K562 (cell line): ENCODE measurements at regions not wholly inside any gene's neighbourhood (a gene's known extent, or its start where the extent isn't known, plus 50 kb on each side); places are given as distances from the start of the nearest gene placed in this dataset.

ENCODE experiments used
- ATAC-seq: fragments of 200-7000 bp; cut with Tn5 transposase; 3 replicates; pipeline ENCODE4 v1.9.1; 2020; ENCODE audit warnings: moderate library complexity
- BruUV-seq: library from RNA; stranded (reverse); fragments of 400-500 nt; replicated peaks from 2 replicates; lab custom pipeline; 2021; lab: Mats Ljungman, UMichigan
- CTCF ChIA-PET: fragments of 300-600 bp; formaldehyde crosslinking; extraction: SDS; loops from one replicate; lab custom pipeline; 2021; ENCODE audit warnings: low intra/inter-chr PET ratio; lab: Yijun Ruan, JAX
- POLR2A ChIA-PET: fragments of 300-600, 350-650 bp; sonication (Branson Sonifier 250); formaldehyde crosslinking; extraction: SDS; loops from one replicate; lab custom pipeline; 2021; ENCODE audit warnings: antibody characterized with exemption, inconsistent platforms; lab: Yijun Ruan, JAX
- DNase-seq, 4 experiments: peaks; one replicate each; pipeline versions ENCODE4 v3.0.0 to v3.0.0-alpha.2; 2011 to 2018; ENCODE audit warnings: low spot score in 3 of 4, mixed read lengths in 3 of 4; ENCODE audit errors: extremely low read depth in 1 of 4
- FAIRE-seq: peaks from 2 replicates; lab custom pipeline; 2011; peaks lifted over from hg19 to GRCh38; lab: Jason Lieb, UNC
- H2AFZ ChIP-seq: 2 replicates; pipeline ENCODE4 v1.6.0; 2011; ENCODE audit warnings: low read depth, low read length, control low read depth, inconsistent platforms
- H3K27ac ChIP-seq: fragments of 200-600 bp; 3 replicates; pipeline ENCODE4 v1.8.0; 2011; ENCODE audit warnings: low read depth, mild to moderate bottlenecking, control low read depth, inconsistent platforms, low read length, moderate library complexity, mixed read lengths; ENCODE audit errors: extremely low read depth
- H3K27me3 ChIP-seq, 2 experiments: fragments of 300-600 bp in 1 of 2; 2 replicates in 1 of 2; 3 replicates in 1 of 2; pipeline versions ENCODE4 v1.6.0 to v1.8.0; 2011; ENCODE audit warnings: inconsistent platforms in 2 of 2, low read length in 2 of 2, mild to moderate bottlenecking in 1 of 2, mixed read lengths in 1 of 2, moderate library complexity in 1 of 2; ENCODE audit not compliant: control insufficient read depth in 2 of 2, insufficient read depth in 2 of 2
- H3K36me3 ChIP-seq: fragments of 300-600 bp; 3 replicates; pipeline ENCODE4 v1.8.0; 2011; ENCODE audit warnings: mild to moderate bottlenecking, low read length, inconsistent platforms; ENCODE audit not compliant: control insufficient read depth, insufficient read depth
- H3K4me1 ChIP-seq, 2 experiments: fragments of 200-600 bp in 1 of 2; replicated peaks in 1 of 2; 2 replicates in 1 of 2; 3 replicates in 1 of 2; pipeline versions ENCODE4 v1.5.1 to v1.8.0; 2011; ENCODE audit warnings: inconsistent platforms in 2 of 2, low read length in 2 of 2, mild to moderate bottlenecking in 1 of 2, mixed read lengths in 1 of 2, moderate library complexity in 1 of 2; ENCODE audit not compliant: control insufficient read depth in 2 of 2, insufficient read depth in 2 of 2
- H3K4me2 ChIP-seq: 2 replicates; pipeline ENCODE4 v1.6.1; 2011; ENCODE audit warnings: low read length, control low read depth, inconsistent platforms, mixed read lengths; ENCODE audit not compliant: insufficient read depth
- H3K4me3 ChIP-seq: fragments of 200-600 bp; sonication (generic), shearing (Covaris generic); 2 replicates; pipeline ENCODE4 v1.5.1; 2016; ENCODE audit warnings: control low read depth, inconsistent platforms
- H3K79me2 ChIP-seq: fragments of 200-600 bp; 3 replicates; pipeline ENCODE4 v1.8.0; 2011; ENCODE audit warnings: low read length, inconsistent platforms; ENCODE audit not compliant: control insufficient read depth, insufficient read depth
- H3K9ac ChIP-seq, 2 experiments: 2 replicates each; pipeline versions ENCODE4 v1.6.0 to v1.6.1; 2011; ENCODE audit warnings: low read depth in 2 of 2, low read length in 2 of 2, control low read depth in 1 of 2, inconsistent platforms in 1 of 2, mild to moderate bottlenecking in 1 of 2, mixed read lengths in 1 of 2; ENCODE audit not compliant: insufficient read depth in 1 of 2
- H3K9me1 ChIP-seq: one replicate; pipeline ENCODE4 v1.6.0; 2011; ENCODE audit warnings: inconsistent platforms, mild to moderate bottlenecking, low read length, moderate library complexity; ENCODE audit not compliant: control insufficient read depth, insufficient read depth
- H3K9me3 ChIP-seq: replicated peaks from 2 replicates; pipeline ENCODE4 v1.5.1; 2011; ENCODE audit warnings: low read depth, low read length, inconsistent platforms; ENCODE audit not compliant: control insufficient read depth, insufficient read depth
- H4K20me1 ChIP-seq: replicated peaks from 2 replicates; pipeline ENCODE4 v1.6.1; 2011; ENCODE audit warnings: low read length, inconsistent platforms, mixed read lengths; ENCODE audit not compliant: control insufficient read depth, insufficient read depth
- ATF6 ChIP-seq: sonication (generic); formaldehyde crosslinking; IDR thresholded peaks from 2 replicates; pipeline ENCODE4 v1.4.0; 2020; ENCODE audit warnings: mild to moderate bottlenecking, missing genetic modification reagents
- BACH1 ChIP-seq: fragments of 200-800 bp; sonication (Bioruptor generic); IDR thresholded peaks from 2 replicates; pipeline ENCODE4 v1.6.1; 2016; ENCODE audit warnings: missing genetic modification characterization, missing compliant biosample characterization
- CC2D1A ChIP-seq: fragments of 450-650 bp; IDR thresholded peaks from 2 replicates; pipeline ENCODE4 v1.6.1; 2017; ENCODE audit warnings: mild to moderate bottlenecking
- FOXJ3 ChIP-seq: sonication (generic); formaldehyde crosslinking; IDR thresholded peaks from 2 replicates; pipeline ENCODE4 v1.4.0; 2020; ENCODE audit warnings: mild to moderate bottlenecking, missing genetic modification reagents
- HNRNPL ChIP-seq: fragments of 200-400 bp; formaldehyde crosslinking; IDR thresholded peaks from 2 replicates; pipeline ENCODE4 v1.6.1; 2017; ENCODE audit warnings: low read depth, mild to moderate bottlenecking, low read length
- MBD2 ChIP-seq: sonication (generic); IDR thresholded peaks from 2 replicates; pipeline ENCODE4 v1.6.1; 2016; ENCODE audit warnings: low read depth, borderline replicate concordance
- NBN ChIP-seq: fragments of 450-650 bp; IDR thresholded peaks from 2 replicates; pipeline ENCODE4 v1.6.1; 2016; ENCODE audit warnings: low read depth, mild to moderate bottlenecking
- NCOA1 ChIP-seq: fragments of 450-650 bp; IDR thresholded peaks from 2 replicates; pipeline ENCODE4 v1.6.1; 2016; ENCODE audit warnings: low read depth
- NFIX ChIP-seq: fragments of 250-450 bp; sonication (Bioruptor Pico); IDR thresholded peaks from 2 replicates; pipeline ENCODE4 v1.4.0; 2020; ENCODE audit warnings: low read depth, mild to moderate bottlenecking, moderate library complexity
- OTX1 ChIP-seq: fragments of 450-650 bp; formaldehyde crosslinking; IDR thresholded peaks from 2 replicates; pipeline ENCODE4 v1.4.0; 2022; ENCODE audit warnings: mild to moderate bottlenecking
- PHB2 ChIP-seq: fragments of 450-650 bp; IDR thresholded peaks from 2 replicates; pipeline ENCODE4 v1.6.1; 2017; ENCODE audit warnings: low read depth
- PML ChIP-seq: IDR thresholded peaks from 2 replicates; pipeline ENCODE4 v1.6.1; 2012; ENCODE audit warnings: low read length, inconsistent platforms
- RFX1 ChIP-seq: fragments of 450-650 bp; IDR thresholded peaks from 2 replicates; pipeline ENCODE4 v1.6.1; 2016; ENCODE audit warnings: mild to moderate bottlenecking, moderate library complexity
- SETDB1 ChIP-seq: IDR thresholded peaks from one replicate; pipeline ENCODE4 v1.6.1; 2012; ENCODE audit warnings: low read length, control low read depth, inconsistent platforms
- THAP12 ChIP-seq: fragments of 250-450 bp; sonication (Bioruptor Pico); IDR thresholded peaks from 2 replicates; pipeline ENCODE4 v1.9.0; 2021; ENCODE audit warnings: mild to moderate bottlenecking, inconsistent platforms
- ZKSCAN8 ChIP-seq: fragments of 200-800 bp; sonication (Bioruptor generic); IDR thresholded peaks from 2 replicates; pipeline ENCODE4 v1.6.1; 2016; ENCODE audit warnings: missing genetic modification characterization, missing compliant biosample characterization
- ZNF232 ChIP-seq: sonication (generic); formaldehyde crosslinking; IDR thresholded peaks from 2 replicates; pipeline ENCODE4 v1.8.0; 2022; ENCODE audit warnings: mild to moderate bottlenecking, missing genetic modification reagents
- ZNF280A ChIP-seq: fragments of 450-650 bp; IDR thresholded peaks from 2 replicates; pipeline ENCODE4 v1.6.1; 2018; ENCODE audit warnings: mild to moderate bottlenecking, low read depth; ENCODE audit not compliant: partially characterized antibody
- ZNF408 ChIP-seq: fragments of 250-450 bp; sonication (Bioruptor Pico); IDR thresholded peaks from 2 replicates; pipeline ENCODE4 v1.4.0; 2020; ENCODE audit warnings: low read depth, mild to moderate bottlenecking, moderate library complexity
- ZNF830 ChIP-seq: fragments of 250-450 bp; sonication (Bioruptor Pico); IDR thresholded peaks from 2 replicates; pipeline ENCODE4 v1.5.0; 2021; ENCODE audit warnings: mild to moderate bottlenecking
- WGBS: fragments of 100-300 bp; shearing (Covaris generic); methylation state at CpG from one replicate; pipeline ENCODE4 v1.1.6; 2016; ENCODE audit warnings: low coverage, mixed read lengths; ENCODE audit not compliant: insufficient coverage; ENCODE audit errors: missing lambda C conversion rate; 5-methylcytosine and 5-hydroxymethylcytosine counted together
- in situ Hi-C: fragments of 300-500 bp; cut with MboI; formaldehyde crosslinking; loops from 4 replicates; pipeline ENCODE4 v1.15.0; 2018; ENCODE audit warnings: inconsistent platforms, mixed read lengths
- intact Hi-C: fragments of 100-400 bp; cut with micrococcal nuclease; formaldehyde crosslinking; loops from 2 replicates; pipeline ENCODE4 v1.14.2; 2022

GRCh38 chr10:130579913-130580312 is 443.7 kb downstream of the GLRX3 start:
- ATAC-seq (no peak), DNase-seq (no peak), FAIRE-seq (no peak)
- Histone ChIP-seq H3K9me1 (no peaks in the 10 kb centered on the region), H3K27ac (no peak overlapping the region), H2AFZ (no peak overlapping the region), H3K27me3 (peaks cover 0 to 5% of the 10 kb centered on the region in 2 experiments; a peak in 1 of 5 replicates), H3K4me2 (no peak overlapping the region), H3K9me3 (no peaks in the 10 kb centered on the region), H3K4me1 (no peaks in the 10 kb centered on the region), H4K20me1 (no peaks in the 10 kb centered on the region; the same call in 1 of the 2 replicates), H3K9ac (no peak overlapping the region), H3K79me2 (no peaks in the 10 kb centered on the region), H3K36me3 (no peaks in the 10 kb centered on the region), H3K4me3 (no peak overlapping the region)
- CTCF ChIA-PET: no interaction called here
- intact Hi-C loops: no loop called here
- 0% methylated on average over 4 of the region's 4 CpGs for WGBS
- TF ChIP-seq ZNF280A: no peak
- TF ChIP-seq ZNF830 (CRISPR knock-in tag): no peak
- TF ChIP-seq NFIX (CRISPR knock-in tag): no peak
- TF ChIP-seq PHB2: no peak
- TF ChIP-seq PML: no peak
- TF ChIP-seq MBD2: no peak
- TF ChIP-seq ZNF232 (CRISPR knock-in tag): no peak
- no peak for TF ChIP-seq RFX1
- TF ChIP-seq BACH1 (tag): no peak
- no peak for TF ChIP-seq FOXJ3
- no peak for TF ChIP-seq NBN
- no peak for TF ChIP-seq THAP12
- no peak for TF ChIP-seq SETDB1
- TF ChIP-seq NCOA1: no peak
- no peak for TF ChIP-seq ZNF408 (CRISPR knock-in tag)
- no peak for TF ChIP-seq ZKSCAN8 (CRISPR knock-in tag)
- TF ChIP-seq OTX1 (CRISPR knock-in tag): no peak
- TF ChIP-seq ATF6 (CRISPR knock-in tag): no peak
- no peak for TF ChIP-seq HNRNPL
- no peak for TF ChIP-seq CC2D1A
- in situ Hi-C loops: no loop called here
- POLR2A ChIA-PET: no interaction called here
- BruUV-seq: no TSS peak
